Activated T-helper 1 cell treated with anti-CD3 and anti-CD28 coated beads, Interleukin-12 subunit alpha, Interleukin-12 subunit beta, Interleukin-2, Interleukin-4 antibody, amounts not matched to agents 30 ng/mL and 10 ng/mL and 1 ng/mL, durations not matched to agents 14 hours and 24 hours and 36 hours (primary cell): ENCODE measurements at regions not wholly inside any gene's neighbourhood (a gene's known extent, or its start where the extent isn't known, plus 50 kb on each side); places are given as distances from the start of the nearest gene placed in this dataset.

Experiments used
- DNase-seq: peaks from one replicate; pipeline ENCODE4 v3.0.0; 2021; ENCODE audit warnings: low spot score
- H3K27ac Mint-ChIP-seq: one replicate; pipeline ENCODE4 v1.8.0; 2021; ENCODE audit warnings: mild to moderate bottlenecking, mixed read lengths
- H3K27me3 Mint-ChIP-seq: one replicate; pipeline ENCODE4 v1.8.0; 2022; ENCODE audit warnings: mild to moderate bottlenecking, moderate library complexity, mixed read lengths; ENCODE audit not compliant: insufficient read depth
- H3K36me3 Mint-ChIP-seq: one replicate; pipeline ENCODE4 v1.8.0; 2021; ENCODE audit warnings: low read depth, mixed read lengths
- H3K4me1 Mint-ChIP-seq: one replicate; pipeline ENCODE4 v1.8.0; 2021; ENCODE audit warnings: low read depth, mixed read lengths
- H3K4me3 Mint-ChIP-seq: one replicate; pipeline ENCODE4 v1.8.0; 2021; ENCODE audit warnings: mild to moderate bottlenecking, moderate library complexity, mixed read lengths
- H3K9me3 Mint-ChIP-seq: one replicate; pipeline ENCODE4 v1.8.0; 2021; ENCODE audit warnings: mixed read lengths
- intact Hi-C: fragments of 100-400 bp; cut with micrococcal nuclease; formaldehyde crosslinking; loops from one replicate; pipeline ENCODE4 v1.15.1; 2024

GRCh38 chr9:71581101-71581500 lies 187.2 kb downstream of the CEMIP2 start:
- Mint-ChIP-seq H3K9me3 (no peaks in the 10 kb centered on the region), H3K27ac (no peak overlapping the region)
- intact Hi-C loops, result no loop called here

GRCh38 chr9:71571186-71571585 lies 197.1 kb downstream of the CEMIP2 start:
- H3K27me3 Mint-ChIP-seq, result peaks cover 15% of the 10 kb centered on the region
- intact Hi-C loops, result no loop called here
- DNase-seq, result no peak
- H3K9me3 Mint-ChIP-seq, result no peaks in the 10 kb centered on the region
- no peaks in the 10 kb centered on the region for H3K36me3 Mint-ChIP-seq
- no peak overlapping the region for H3K27ac Mint-ChIP-seq
- H3K4me3 Mint-ChIP-seq, result no peak overlapping the region
- no peaks in the 10 kb centered on the region for H3K4me1 Mint-ChIP-seq

More at GRCh38 chr9:71581101-71581500, 187.2 kb downstream of the CEMIP2 start:
- Mint-ChIP-seq H3K4me3 (no peak overlapping the region), H3K27me3 (peaks cover 4% of the 10 kb centered on the region), H3K4me1 (no peaks in the 10 kb centered on the region), H3K36me3 (no peaks in the 10 kb centered on the region)
- no peak for DNase-seq

- H3K4me3 Mint-ChIP-seq, result no peak overlapping the region
Observed at GRCh38 chr9:71567890-71568289, 200.4 kb downstream of the CEMIP2 start.

GRCh38 chr9:71562140-71562539 lies 206.2 kb downstream of the CEMIP2 start:
- Mint-ChIP-seq H3K4me1 (no peaks in the 10 kb centered on the region), H3K36me3 (no peaks in the 10 kb centered on the region), H3K27ac (no peak overlapping the region), H3K27me3 (peaks cover 13% of the 10 kb centered on the region), H3K4me3 (no peak overlapping the region), H3K9me3 (no peaks in the 10 kb centered on the region)
- no peak for DNase-seq
- intact Hi-C loops, result no loop called here

More at GRCh38 chr9:71567890-71568289, 200.4 kb downstream of the CEMIP2 start:
- Mint-ChIP-seq H3K4me1 (no peaks in the 10 kb centered on the region), H3K36me3 (no peaks in the 10 kb centered on the region), H3K27ac (no peak overlapping the region), H3K27me3 (peaks cover 10% of the 10 kb centered on the region), H3K9me3 (no peaks in the 10 kb centered on the region)
- intact Hi-C loops, result no loop called here
- DNase-seq, result no peak

- peaks cover 20% of the 10 kb centered on the region for H3K27me3 Mint-ChIP-seq
- H3K4me1 Mint-ChIP-seq, result no peaks in the 10 kb centered on the region
- no peaks in the 10 kb centered on the region for H3K9me3 Mint-ChIP-seq
- intact Hi-C loops, result no loop called here
- no peak for DNase-seq
- no peak overlapping the region for H3K4me3 Mint-ChIP-seq
- H3K27ac Mint-ChIP-seq, result no peak overlapping the region
- H3K36me3 Mint-ChIP-seq, result no peaks in the 10 kb centered on the region
Observed at GRCh38 chr9:71557310-71557709, 211.0 kb downstream of the CEMIP2 start.

- intact Hi-C loops, result no loop called here
- H3K4me1 Mint-ChIP-seq, result no peaks in the 10 kb centered on the region
Observed at GRCh38 chr9:71552480-71552879, 215.8 kb downstream of the CEMIP2 start.

GRCh38 chr9:71549023-71549422 lies 219.3 kb downstream of the CEMIP2 start:
- Mint-ChIP-seq H3K27ac (no peak overlapping the region), H3K4me1 (no peaks in the 10 kb centered on the region), H3K36me3 (no peaks in the 10 kb centered on the region), H3K4me3 (no peak overlapping the region), H3K9me3 (no peaks in the 10 kb centered on the region), H3K27me3 (peaks cover 33% of the 10 kb centered on the region)
- intact Hi-C loops, result no loop called here
- DNase-seq, result no peak

More at GRCh38 chr9:71552480-71552879, 215.8 kb downstream of the CEMIP2 start:
- no peak for DNase-seq
- H3K4me3 Mint-ChIP-seq, result no peak overlapping the region
- H3K9me3 Mint-ChIP-seq, result no peaks in the 10 kb centered on the region
- no peaks in the 10 kb centered on the region for H3K36me3 Mint-ChIP-seq
- H3K27ac Mint-ChIP-seq, result no peak overlapping the region
- H3K27me3 Mint-ChIP-seq, result peaks cover 29% of the 10 kb centered on the region

GRCh38 chr9:71544464-71544863 lies 223.8 kb downstream of the CEMIP2 start:
- Mint-ChIP-seq H3K4me3 (no peak overlapping the region), H3K27ac (no peak overlapping the region), H3K9me3 (no peaks in the 10 kb centered on the region), H3K4me1 (no peaks in the 10 kb centered on the region), H3K27me3 (peaks cover 13% of the 10 kb centered on the region), H3K36me3 (no peaks in the 10 kb centered on the region)
- intact Hi-C loops, result no loop called here
- DNase-seq, result no peak

GRCh38 chr9:71541436-71541835 lies 226.9 kb downstream of the CEMIP2 start:
- no peaks in the 10 kb centered on the region for H3K4me1 Mint-ChIP-seq
- no peaks in the 10 kb centered on the region for H3K9me3 Mint-ChIP-seq
- H3K4me3 Mint-ChIP-seq, result no peak overlapping the region
- H3K27ac Mint-ChIP-seq, result no peak overlapping the region
- intact Hi-C loops, result no loop called here
- DNase-seq, result no peak
- H3K27me3 Mint-ChIP-seq, result peaks cover 10% of the 10 kb centered on the region
- H3K36me3 Mint-ChIP-seq, result no peaks in the 10 kb centered on the region

GRCh38 chr9:71524996-71525580 lies 243.2 kb downstream of the CEMIP2 start:
- intact Hi-C loops, result no loop called here
- H3K4me1 Mint-ChIP-seq, result no peaks in the 10 kb centered on the region
- DNase-seq, result no peak
- no peak overlapping the region for H3K27ac Mint-ChIP-seq
- H3K36me3 Mint-ChIP-seq, result no peaks in the 10 kb centered on the region
- no peak overlapping the region for H3K4me3 Mint-ChIP-seq
- H3K27me3 Mint-ChIP-seq, result no peaks in the 10 kb centered on the region
- H3K9me3 Mint-ChIP-seq, result no peaks in the 10 kb centered on the region

GRCh38 chr9:71524516-71524915 lies 243.8 kb downstream of the CEMIP2 start:
- H3K27me3 Mint-ChIP-seq, result no peaks in the 10 kb centered on the region
- H3K36me3 Mint-ChIP-seq, result no peaks in the 10 kb centered on the region
- H3K4me1 Mint-ChIP-seq, result no peaks in the 10 kb centered on the region

GRCh38 chr9:71521132-71521531 lies 247.2 kb downstream of the CEMIP2 start:
- H3K27ac Mint-ChIP-seq, result no peak overlapping the region

More at GRCh38 chr9:71524516-71524915, 243.8 kb downstream of the CEMIP2 start:
- Mint-ChIP-seq H3K4me3 (no peak overlapping the region), H3K27ac (no peak overlapping the region), H3K9me3 (no peaks in the 10 kb centered on the region)
- intact Hi-C loops, result no loop called here
- DNase-seq, result no peak

GRCh38 chr9:71519098-71519696 lies 249.1 kb downstream of the CEMIP2 start:
- no peaks in the 10 kb centered on the region for H3K36me3 Mint-ChIP-seq
- no peaks in the 10 kb centered on the region for H3K4me1 Mint-ChIP-seq
- no peak for DNase-seq
- intact Hi-C loops, result no loop called here
- H3K4me3 Mint-ChIP-seq, result no peak overlapping the region
- H3K9me3 Mint-ChIP-seq, result no peaks in the 10 kb centered on the region
- H3K27me3 Mint-ChIP-seq, result no peaks in the 10 kb centered on the region
- H3K27ac Mint-ChIP-seq, result no peak overlapping the region

More at GRCh38 chr9:71521132-71521531, 247.2 kb downstream of the CEMIP2 start:
- no peak overlapping the region for H3K4me3 Mint-ChIP-seq
- intact Hi-C loops, result no loop called here
- DNase-seq, result no peak
- no peaks in the 10 kb centered on the region for H3K4me1 Mint-ChIP-seq
- no peaks in the 10 kb centered on the region for H3K27me3 Mint-ChIP-seq
- no peaks in the 10 kb centered on the region for H3K9me3 Mint-ChIP-seq
- no peaks in the 10 kb centered on the region for H3K36me3 Mint-ChIP-seq
